Caco-2 (cell line): ENCODE measurements at regions not wholly inside any gene's neighbourhood (a gene's known extent, or its start where the extent isn't known, plus 50 kb on each side); places are given as distances from the start of the nearest gene placed in this dataset.
A peak's percentile ranks its signal among the peaks of the same experiment; 100 is the strongest.

Experiments used
- BruUV-seq: library from RNA; stranded (reverse); fragments of 400-500 nt; replicated peaks from 2 replicates; lab custom pipeline; 2021; lab: Mats Ljungman, UMichigan
- CTCF ChIA-PET: fragments of 300-600 bp; sonication (Branson Sonifier 250); formaldehyde crosslinking; loops from one replicate; lab custom pipeline; 2022; ENCODE audit warnings: antibody characterized with exemption; lab: Charles Lee
- POLR2A ChIA-PET: fragments of 300-600 bp; sonication (Branson Sonifier 250); formaldehyde crosslinking; loops from one replicate; lab custom pipeline; 2022; ENCODE audit warnings: antibody characterized with exemption; lab: Charles Lee
- DNase-seq, 2 experiments: peaks; one replicate each; pipeline versions ENCODE4 v3.0.0 to v3.0.0-alpha.2; 2020 to 2022
- H3K27me3 ChIP-seq: replicated peaks from 2 replicates; pipeline ENCODE4 v1.6.0; 2011; ENCODE audit warnings: low read length; ENCODE audit not compliant: control insufficient read depth, insufficient read depth
- H3K36me3 ChIP-seq: 2 replicates; pipeline ENCODE4 v1.5.1; 2011; ENCODE audit warnings: low read length; ENCODE audit not compliant: control insufficient read depth, insufficient read depth
- H3K4me1 ChIP-seq: fragments of 250-450 bp; sonication (Bioruptor Pico); 2 replicates; pipeline ENCODE4 v1.5.1; 2020; ENCODE audit warnings: mild to moderate bottlenecking
- H3K4me3 ChIP-seq: 2 replicates; pipeline ENCODE4 v1.5.1; 2011; ENCODE audit warnings: low read depth, mild to moderate bottlenecking, control low read depth, low read length
- H3K9me3 ChIP-seq: fragments of 250-450 bp; sonication (Bioruptor Pico); 2 replicates; pipeline ENCODE4 v1.5.1; 2020; ENCODE audit warnings: mild to moderate bottlenecking, moderate library complexity
- H3K27ac Mint-ChIP-seq: one replicate; pipeline ENCODE4 v1.8.0; 2022; ENCODE audit warnings: mixed read lengths; ENCODE audit not compliant: unreplicated experiment
- H3K27me3 Mint-ChIP-seq: one replicate; pipeline ENCODE4 v1.8.0; 2022; ENCODE audit warnings: mixed read lengths; ENCODE audit not compliant: insufficient read depth, unreplicated experiment
- H3K36me3 Mint-ChIP-seq: one replicate; pipeline ENCODE4 v1.8.0; 2022; ENCODE audit warnings: mild to moderate bottlenecking, mixed read lengths; ENCODE audit not compliant: insufficient read depth, unreplicated experiment
- H3K4me1 Mint-ChIP-seq: one replicate; pipeline ENCODE4 v1.8.0; 2022; ENCODE audit warnings: low read depth, mixed read lengths; ENCODE audit not compliant: unreplicated experiment
- H3K4me3 Mint-ChIP-seq: one replicate; pipeline ENCODE4 v1.8.0; 2022; ENCODE audit warnings: mild to moderate bottlenecking, moderate library complexity, mixed read lengths; ENCODE audit not compliant: unreplicated experiment
- H3K9me3 Mint-ChIP-seq: one replicate; pipeline ENCODE4 v1.8.0; 2022; ENCODE audit warnings: mixed read lengths; ENCODE audit not compliant: unreplicated experiment
- CTCF ChIP-seq, 2 experiments: fragments of 200-600 bp in 1 of 2; IDR thresholded peaks; 1 replicate in 1 of 2; 2 replicates in 1 of 2; pipeline versions ENCODE4 v1.5.1 to v1.8.0; 2011 to 2022; ENCODE audit warnings: antibody characterized with exemption in 1 of 2, control low read depth in 1 of 2, inconsistent platforms in 1 of 2, low read depth in 1 of 2, low read length in 1 of 2, mild to moderate bottlenecking in 1 of 2, moderate library complexity in 1 of 2; ENCODE audit not compliant: insufficient read depth in 1 of 2, severe bottlenecking in 1 of 2, unreplicated experiment in 1 of 2
- intact Hi-C: fragments of 100-400 bp; cut with micrococcal nuclease; formaldehyde crosslinking; loops from one replicate; pipeline ENCODE4 v1.10.0; 2022; ENCODE audit not compliant: unreplicated experiment

- no TSS peak for BruUV-seq
- CTCF ChIA-PET = interaction anchor here (0.9 kb wide), 1 partner anchor 66 kb away, joined by 3 read pairs; no protein-coding TSS in a partner anchor
- no peaks in the 10 kb centered on the region for H3K27me3 ChIP-seq
- H3K27ac Mint-ChIP-seq = peak overlapping the region; percentile 93
- H3K4me1 Mint-ChIP-seq = peaks cover 38% of the 10 kb centered on the region
- peak in 1 of 2 experiments; percentile 18 for DNase-seq
- intact Hi-C loops = loop anchor here (5.0 kb wide), 2 partner anchors 48 to 148 kb away; no protein-coding TSS in a partner anchor
- peaks cover 59% of the 10 kb centered on the region for H3K4me1 ChIP-seq
- no peak for TF ChIP-seq CTCF (IDR thresholded peaks at IDR 0.05; ENCODE audit: insufficient read depth in 1 of 2, low read depth in 1 of 2, low read length in 1 of 2, severe bottlenecking in 1 of 2, unreplicated experiment in 1 of 2)
- no peaks in the 10 kb centered on the region for H3K36me3 ChIP-seq
- H3K36me3 Mint-ChIP-seq = no peaks in the 10 kb centered on the region
- H3K9me3 ChIP-seq = no peaks in the 10 kb centered on the region
- POLR2A ChIA-PET = interaction anchor here (0.7 kb wide), 1 partner anchor 66 kb away, joined by 3 read pairs; no protein-coding TSS in a partner anchor
- H3K27me3 Mint-ChIP-seq = no peaks in the 10 kb centered on the region
- no peaks in the 10 kb centered on the region for H3K9me3 Mint-ChIP-seq
- peak overlapping the region; percentile 56 for H3K4me3 Mint-ChIP-seq
- H3K4me3 ChIP-seq = no peak overlapping the region
Observed at GRCh38 chr3:148600440-148600839, 97.3 kb upstream of the AGTR1 start.

GRCh38 chr3:148600902-148601765 lies 96.6 kb upstream of the AGTR1 start:
- TF ChIP-seq CTCF (IDR thresholded peaks at IDR 0.05; ENCODE audit: insufficient read depth in 1 of 2, low read depth in 1 of 2, low read length in 1 of 2, severe bottlenecking in 1 of 2, unreplicated experiment in 1 of 2) = no peak
- H3K9me3 Mint-ChIP-seq = no peaks in the 10 kb centered on the region
- CTCF ChIA-PET = interaction anchor here (0.6 to 0.9 kb wide), 2 partner anchors 16 to 67 kb away, joined by 3 read pairs; no protein-coding TSS in a partner anchor
- Histone ChIP-seq H3K9me3 (no peaks in the 10 kb centered on the region), H3K4me1 (peaks cover 59% of the 10 kb centered on the region), H3K27me3 (no peaks in the 10 kb centered on the region), H3K36me3 (no peaks in the 10 kb centered on the region), H3K4me3 (no peak overlapping the region)
- H3K27me3 Mint-ChIP-seq = no peaks in the 10 kb centered on the region
- intact Hi-C loops = loop anchor here (1.0 to 5.0 kb wide), 4 partner anchors 30 to 149 kb away; no protein-coding TSS in a partner anchor
- POLR2A ChIA-PET = interaction anchor here (0.7 to 1.3 kb wide), 2 partner anchors 67 to 221 kb away, joined by 3 to 4 read pairs; no protein-coding TSS in a partner anchor
- BruUV-seq = TSS peak; percentile 31
- peak; percentile 74 to 82 for DNase-seq
- peaks cover 38% of the 10 kb centered on the region for H3K4me1 Mint-ChIP-seq
- peak overlapping the region; percentile 56 for H3K4me3 Mint-ChIP-seq
- H3K27ac Mint-ChIP-seq = peak overlapping the region; percentile 93
- no peaks in the 10 kb centered on the region for H3K36me3 Mint-ChIP-seq
